Mesothelial cell of epicardium (in vitro differentiated cells): ENCODE measurements at regions not wholly inside any gene's neighbourhood (a gene's known extent, or its start where the extent isn't known, plus 50 kb on each side); places are given as distances from the start of the nearest gene placed in this dataset.
"Not testable (repeated sequence)": the region's sequence is repeated elsewhere in the genome, so short reads cannot be mapped to it uniquely, and the experiment has no call there.

Experiments
- DNase-seq, 2 experiments: peaks; one replicate each; pipeline ENCODE4 v3.0.0; 2021; ENCODE audit warnings: low spot score in 2 of 2; ENCODE audit not compliant: unreplicated experiment in 2 of 2
- H3K27ac Mint-ChIP-seq: 2 replicates; pipeline ENCODE4 v1.8.0; 2021; ENCODE audit warnings: mixed read lengths
- H3K27me3 Mint-ChIP-seq: 2 replicates; pipeline ENCODE4 v1.8.0; 2021; ENCODE audit warnings: low read depth, mixed read lengths
- H3K36me3 Mint-ChIP-seq: 2 replicates; pipeline ENCODE4 v1.8.0; 2021; ENCODE audit warnings: mixed read lengths
- H3K4me1 Mint-ChIP-seq: 2 replicates; pipeline ENCODE4 v1.8.0; 2021; ENCODE audit warnings: mixed read lengths
- H3K4me3 Mint-ChIP-seq: 2 replicates; pipeline ENCODE4 v1.8.0; 2021; ENCODE audit warnings: mild to moderate bottlenecking, moderate library complexity, mixed read lengths
- H3K9me3 Mint-ChIP-seq: 2 replicates; pipeline ENCODE4 v1.8.0; 2021; ENCODE audit warnings: mixed read lengths

GRCh38 chr15:20040691-20041090, 500.9 kb downstream of the GOLGA6L6 start:
- not testable (repeated sequence) for H3K27ac Mint-ChIP-seq, H3K36me3 Mint-ChIP-seq, DNase-seq, H3K27me3 Mint-ChIP-seq, H3K4me3 Mint-ChIP-seq, H3K4me1 Mint-ChIP-seq
- H3K9me3 Mint-ChIP-seq = peaks cover 14% of the 10 kb centered on the region

- not testable (repeated sequence) for H3K9me3 Mint-ChIP-seq, H3K27me3 Mint-ChIP-seq, H3K4me3 Mint-ChIP-seq, DNase-seq, H3K27ac Mint-ChIP-seq, H3K36me3 Mint-ChIP-seq, H3K4me1 Mint-ChIP-seq
Measured at GRCh38 chr15:20025040-20025439, 516.6 kb downstream of the GOLGA6L6 start.

GRCh38 chr15:20022349-20022748, 519.3 kb downstream of the GOLGA6L6 start:
- not testable (repeated sequence) for H3K9me3 Mint-ChIP-seq, H3K4me1 Mint-ChIP-seq, DNase-seq, H3K4me3 Mint-ChIP-seq, H3K27ac Mint-ChIP-seq, H3K36me3 Mint-ChIP-seq, H3K27me3 Mint-ChIP-seq

GRCh38 chr15:20021351-20021750, 520.2 kb downstream of the GOLGA6L6 start:
- H3K27ac Mint-ChIP-seq, H3K9me3 Mint-ChIP-seq, H3K4me3 Mint-ChIP-seq, H3K27me3 Mint-ChIP-seq, H3K4me1 Mint-ChIP-seq, H3K36me3 Mint-ChIP-seq, DNase-seq: not testable (repeated sequence)

GRCh38 chr15:20020588-20020987, 521.0 kb downstream of the GOLGA6L6 start:
- not testable (repeated sequence) for H3K4me3 Mint-ChIP-seq, H3K27me3 Mint-ChIP-seq, H3K4me1 Mint-ChIP-seq, H3K36me3 Mint-ChIP-seq, DNase-seq, H3K27ac Mint-ChIP-seq, H3K9me3 Mint-ChIP-seq

- not testable (repeated sequence) for H3K9me3 Mint-ChIP-seq, DNase-seq, H3K4me3 Mint-ChIP-seq
Measured at GRCh38 chr15:20019758-20020157, 521.8 kb downstream of the GOLGA6L6 start.

GRCh38 chr15:20017581-20017980, 524.0 kb downstream of the GOLGA6L6 start:
- H3K4me1 Mint-ChIP-seq, H3K9me3 Mint-ChIP-seq, DNase-seq, H3K27ac Mint-ChIP-seq, H3K4me3 Mint-ChIP-seq, H3K36me3 Mint-ChIP-seq, H3K27me3 Mint-ChIP-seq: not testable (repeated sequence)

More at GRCh38 chr15:20019758-20020157, 521.8 kb downstream of the GOLGA6L6 start:
- H3K27me3 Mint-ChIP-seq, H3K27ac Mint-ChIP-seq, H3K36me3 Mint-ChIP-seq, H3K4me1 Mint-ChIP-seq: not testable (repeated sequence)

GRCh38 chr15:20016941-20017340, 524.7 kb downstream of the GOLGA6L6 start:
- H3K4me1 Mint-ChIP-seq, H3K27ac Mint-ChIP-seq, H3K4me3 Mint-ChIP-seq, H3K9me3 Mint-ChIP-seq, DNase-seq, H3K27me3 Mint-ChIP-seq, H3K36me3 Mint-ChIP-seq: not testable (repeated sequence)

- H3K27ac Mint-ChIP-seq, H3K4me3 Mint-ChIP-seq, H3K9me3 Mint-ChIP-seq, H3K4me1 Mint-ChIP-seq, H3K36me3 Mint-ChIP-seq, DNase-seq, H3K27me3 Mint-ChIP-seq: not testable (repeated sequence)
Measured at GRCh38 chr15:20012837-20013236, 528.8 kb downstream of the GOLGA6L6 start.

- not testable (repeated sequence) for H3K4me3 Mint-ChIP-seq, DNase-seq, H3K27me3 Mint-ChIP-seq, H3K9me3 Mint-ChIP-seq, H3K27ac Mint-ChIP-seq, H3K4me1 Mint-ChIP-seq, H3K36me3 Mint-ChIP-seq
Measured at GRCh38 chr15:20010759-20011158, 530.8 kb downstream of the GOLGA6L6 start.

- not testable (repeated sequence) for H3K4me1 Mint-ChIP-seq, H3K4me3 Mint-ChIP-seq, H3K27me3 Mint-ChIP-seq, H3K36me3 Mint-ChIP-seq, DNase-seq, H3K27ac Mint-ChIP-seq, H3K9me3 Mint-ChIP-seq
Measured at GRCh38 chr15:20009619-20010018, 532.0 kb downstream of the GOLGA6L6 start.

GRCh38 chr15:20007338-20007737, 534.3 kb downstream of the GOLGA6L6 start:
- not testable (repeated sequence) for H3K36me3 Mint-ChIP-seq, H3K9me3 Mint-ChIP-seq, H3K4me3 Mint-ChIP-seq, H3K4me1 Mint-ChIP-seq, H3K27me3 Mint-ChIP-seq, DNase-seq, H3K27ac Mint-ChIP-seq

- not testable (repeated sequence) for H3K9me3 Mint-ChIP-seq, H3K27me3 Mint-ChIP-seq, DNase-seq, H3K4me3 Mint-ChIP-seq, H3K27ac Mint-ChIP-seq, H3K36me3 Mint-ChIP-seq, H3K4me1 Mint-ChIP-seq
Measured at GRCh38 chr15:20003471-20003870, 538.1 kb downstream of the GOLGA6L6 start.

- H3K27ac Mint-ChIP-seq, H3K27me3 Mint-ChIP-seq, DNase-seq, H3K4me1 Mint-ChIP-seq, H3K36me3 Mint-ChIP-seq, H3K4me3 Mint-ChIP-seq, H3K9me3 Mint-ChIP-seq: not testable (repeated sequence)
Measured at GRCh38 chr15:20002560-20002959, 539.0 kb downstream of the GOLGA6L6 start.

- not testable (repeated sequence) for H3K27me3 Mint-ChIP-seq, H3K4me3 Mint-ChIP-seq, H3K36me3 Mint-ChIP-seq, H3K27ac Mint-ChIP-seq, DNase-seq, H3K4me1 Mint-ChIP-seq
- peaks cover 21% of the 10 kb centered on the region for H3K9me3 Mint-ChIP-seq
Measured at GRCh38 chr15:19996574-19997194, 544.9 kb downstream of the GOLGA6L6 start.
